Osteoblast (primary cell): ENCODE measurements at regions not wholly inside any gene's neighbourhood (a gene's known extent, or its start where the extent isn't known, plus 50 kb on each side); places are given as distances from the start of the nearest gene placed in this dataset.
"Not testable (repeated sequence)": the region's sequence is repeated elsewhere in the genome, so short reads cannot be mapped to it uniquely, and the experiment has no call there.

Source experiments
- DNase-seq: peaks from one replicate; pipeline ENCODE4 v3.0.0; 2011; ENCODE audit warnings: low spot score, mixed read lengths; ENCODE audit not compliant: insufficient read length; ENCODE audit errors: missing footprints
- H2AFZ ChIP-seq: 2 replicates; pipeline ENCODE4 v1.6.0; 2011; ENCODE audit warnings: mild to moderate bottlenecking, low read length
- H3K27ac ChIP-seq: 2 replicates; pipeline ENCODE4 v1.5.1; 2011; ENCODE audit warnings: mild to moderate bottlenecking, low read depth, low read length, moderate library complexity
- H3K27me3 ChIP-seq: 2 replicates; pipeline ENCODE4 v1.6.0; 2012; ENCODE audit warnings: mild to moderate bottlenecking, control low read depth, inconsistent platforms, low read length, moderate library complexity; ENCODE audit not compliant: insufficient read depth
- H3K36me3 ChIP-seq: 2 replicates; pipeline ENCODE4 v1.5.1; 2011; ENCODE audit warnings: mild to moderate bottlenecking, low read length, control low read depth, moderate library complexity; ENCODE audit not compliant: insufficient read depth
- H3K4me1 ChIP-seq: 2 replicates; pipeline ENCODE4 v1.5.1; 2011; ENCODE audit warnings: mild to moderate bottlenecking, low read length, control low read depth, moderate library complexity; ENCODE audit not compliant: insufficient read depth
- H3K4me2 ChIP-seq: 2 replicates; pipeline ENCODE4 v1.6.0; 2011; ENCODE audit warnings: mild to moderate bottlenecking, low read length; ENCODE audit not compliant: insufficient read depth
- H3K4me3 ChIP-seq: fragments of 200-600 bp; sonication (generic); 3 replicates; pipeline ENCODE4 v1.5.1; 2012; ENCODE audit warnings: mild to moderate bottlenecking, low read length, inconsistent platforms; ENCODE audit not compliant: insufficient read depth
- H3K79me2 ChIP-seq: 2 replicates; pipeline ENCODE4 v1.6.0; 2012; ENCODE audit warnings: mild to moderate bottlenecking, low read length, control low read depth, inconsistent platforms; ENCODE audit not compliant: insufficient read depth
- H3K9me3 ChIP-seq: 2 replicates; pipeline ENCODE4 v1.5.1; 2011; ENCODE audit warnings: low read depth, low read length, control low read depth
- H4K20me1 ChIP-seq: 2 replicates; pipeline ENCODE4 v1.6.0; 2012; ENCODE audit warnings: mild to moderate bottlenecking, low read length, control low read depth; ENCODE audit not compliant: insufficient read depth
- CTCF ChIP-seq: IDR thresholded peaks from 2 replicates; pipeline ENCODE4 v1.5.1; 2011; ENCODE audit warnings: mild to moderate bottlenecking, low read depth, low read length, moderate library complexity; ENCODE audit errors: extremely low read depth

- Histone ChIP-seq H3K79me2 (no peaks in the 10 kb centered on the region), H3K27me3 (no peaks in the 10 kb centered on the region), H4K20me1 (no peaks in the 10 kb centered on the region), H3K4me2 (no peak overlapping the region), H3K4me1 (peaks cover 7% of the 10 kb centered on the region), H2AFZ (no peak overlapping the region), H3K27ac (no peak overlapping the region), H3K4me3 (no peak overlapping the region), H3K9me3 (no peaks in the 10 kb centered on the region), H3K36me3 (no peaks in the 10 kb centered on the region)
- TF ChIP-seq CTCF = no peak
- no peak for DNase-seq
Observed at GRCh38 chrX:3545901-3546300, 167.5 kb downstream of the PRKX start.

GRCh38 chrX:3541336-3541735, 172.1 kb downstream of the PRKX start:
- no peak for TF ChIP-seq CTCF
- Histone ChIP-seq H4K20me1 (no peaks in the 10 kb centered on the region), H3K36me3 (no peaks in the 10 kb centered on the region), H3K27ac (no peak overlapping the region), H2AFZ (no peak overlapping the region), H3K79me2 (no peaks in the 10 kb centered on the region), H3K4me1 (no peaks in the 10 kb centered on the region), H3K4me3 (no peak overlapping the region), H3K27me3 (no peaks in the 10 kb centered on the region), H3K9me3 (no peaks in the 10 kb centered on the region), H3K4me2 (no peak overlapping the region)
- DNase-seq = no peak

- no peak overlapping the region for H3K4me3 ChIP-seq
- no peak overlapping the region for H3K27ac ChIP-seq
- no peaks in the 10 kb centered on the region for H3K4me1 ChIP-seq
- no peak overlapping the region for H2AFZ ChIP-seq
- no peak overlapping the region for H3K4me2 ChIP-seq
- H3K79me2 ChIP-seq = no peaks in the 10 kb centered on the region
- TF ChIP-seq CTCF = no peak
- DNase-seq = no peak
- H3K9me3 ChIP-seq = peaks cover 2% of the 10 kb centered on the region
- H4K20me1 ChIP-seq = no peaks in the 10 kb centered on the region
- no peaks in the 10 kb centered on the region for H3K36me3 ChIP-seq
- no peaks in the 10 kb centered on the region for H3K27me3 ChIP-seq
Observed at GRCh38 chrX:3540105-3540504, 173.3 kb downstream of the PRKX start.

- H3K79me2 ChIP-seq = no peaks in the 10 kb centered on the region
- H3K4me2 ChIP-seq = no peak overlapping the region
- TF ChIP-seq CTCF = no peak
- no peak overlapping the region for H3K4me3 ChIP-seq
- H4K20me1 ChIP-seq = no peaks in the 10 kb centered on the region
- no peak overlapping the region for H2AFZ ChIP-seq
- peaks cover 2% of the 10 kb centered on the region for H3K4me1 ChIP-seq
- no peaks in the 10 kb centered on the region for H3K27me3 ChIP-seq
- no peaks in the 10 kb centered on the region for H3K36me3 ChIP-seq
- peaks cover 2% of the 10 kb centered on the region for H3K9me3 ChIP-seq
- H3K27ac ChIP-seq = no peak overlapping the region
- DNase-seq = no peak
Observed at GRCh38 chrX:3532581-3533085, 180.8 kb downstream of the PRKX start.

- not testable (repeated sequence) for H3K36me3 ChIP-seq, H4K20me1 ChIP-seq, H2AFZ ChIP-seq, H3K27ac ChIP-seq, H3K4me3 ChIP-seq, H3K79me2 ChIP-seq, H3K9me3 ChIP-seq, H3K4me2 ChIP-seq, H3K27me3 ChIP-seq, DNase-seq
- peaks cover 14% of the 10 kb centered on the region for H3K4me1 ChIP-seq
Observed at GRCh38 chrX:3531435-3531834, 182.0 kb downstream of the PRKX start.
